HEK293 (cell line): ENCODE measurements at regions not wholly inside any gene's neighbourhood (a gene's known extent, or its start where the extent isn't known, plus 50 kb on each side); places are given as distances from the start of the nearest gene placed in this dataset.

Source experiments
- CTCF ChIA-PET: fragments of 350-600 bp; formaldehyde crosslinking; extraction: SDS; loops from one replicate; lab custom pipeline; 2021; ENCODE audit warnings: antibody characterized with exemption; lab: Yijun Ruan, JAX
- POLR2A ChIA-PET: fragments of 300-600 bp; formaldehyde crosslinking; extraction: SDS; loops from one replicate; lab custom pipeline; 2020; ENCODE audit warnings: antibody characterized with exemption, inconsistent platforms; lab: Yijun Ruan, JAX
- H3K27ac ChIP-seq: fragments of 200-500 bp; sonication (Bioruptor generic); 2 replicates; pipeline ENCODE4 v1.5.1; 2014; ENCODE audit warnings: low read depth, low read length, control low read depth, inconsistent platforms; ENCODE audit errors: extremely low read depth
- H3K36me3 ChIP-seq, 2 experiments: fragments of 200-500 bp in 1 of 2; sonication (Bioruptor generic) in 1 of 2; 1 replicate in 1 of 2; 2 replicates in 1 of 2; pipeline ENCODE4 v1.5.1; 2014 to 2017; ENCODE audit warnings: inconsistent platforms in 2 of 2, low read length in 2 of 2; ENCODE audit not compliant: control insufficient read depth in 2 of 2, insufficient read depth in 1 of 2
- H3K4me1 ChIP-seq: fragments of 200-500 bp; sonication (Bioruptor generic); 2 replicates; pipeline ENCODE4 v1.5.1; 2014; ENCODE audit warnings: mild to moderate bottlenecking, low read length, inconsistent platforms; ENCODE audit not compliant: control insufficient read depth, insufficient read depth
- H3K4me3 ChIP-seq: 2 replicates; pipeline ENCODE4 v1.5.1; 2011; ENCODE audit warnings: low read depth, mild to moderate bottlenecking, control low read depth, low read length, moderate library complexity
- H3K9me3 ChIP-seq: fragments of 200-500 bp; sonication (Bioruptor generic); 2 replicates; pipeline ENCODE4 v1.5.1; 2014; ENCODE audit warnings: low read depth, low read length, inconsistent platforms; ENCODE audit not compliant: control insufficient read depth, insufficient read depth
- RBAK ChIP-seq: fragments of 450-650 bp; formaldehyde crosslinking; IDR thresholded peaks from 2 replicates; pipeline ENCODE4 v1.5.1; 2016; ENCODE audit warnings: missing biosample characterization, missing genetic modification characterization
- SALL2 ChIP-seq: fragments of 450-650 bp; formaldehyde crosslinking; IDR thresholded peaks from 2 replicates; pipeline ENCODE4 v1.5.0; 2017; ENCODE audit warnings: missing biosample characterization, mild to moderate bottlenecking, missing genetic modification characterization, borderline replicate concordance
- SP2 ChIP-seq: fragments of 450-650 bp; formaldehyde crosslinking; IDR thresholded peaks from 2 replicates; pipeline ENCODE4 v1.5.1; 2016; ENCODE audit warnings: missing biosample characterization, missing genetic modification characterization
- ZBTB1 ChIP-seq: fragments of 450-650 bp; formaldehyde crosslinking; IDR thresholded peaks from 2 replicates; pipeline ENCODE4 v1.5.1; 2016; ENCODE audit warnings: missing biosample characterization, missing genetic modification characterization
- ZBTB7A ChIP-seq: fragments of 450-650 bp; formaldehyde crosslinking; IDR thresholded peaks from 2 replicates; pipeline ENCODE4 v1.5.1; 2016; ENCODE audit warnings: low read depth, missing biosample characterization, missing genetic modification characterization
- ZEB2 ChIP-seq: fragments of 450-650 bp; formaldehyde crosslinking; IDR thresholded peaks from 2 replicates; pipeline ENCODE4 v1.5.1; 2016; ENCODE audit warnings: missing biosample characterization, missing genetic modification characterization
- ZNF184 ChIP-seq: fragments of 450-650 bp; IDR thresholded peaks from 2 replicates; pipeline ENCODE4 v1.5.1; 2018; ENCODE audit warnings: missing biosample characterization, mild to moderate bottlenecking, missing genetic modification characterization
- ZNF248 ChIP-seq: fragments of 450-650 bp; formaldehyde crosslinking; IDR thresholded peaks from 2 replicates; pipeline ENCODE4 v1.5.1; 2017; ENCODE audit warnings: missing biosample characterization, missing genetic modification characterization
- ZNF366 ChIP-seq: fragments of 450-650 bp; formaldehyde crosslinking; conservative IDR thresholded peaks from 2 replicates; pipeline ENCODE4 v1.5.1; 2016; ENCODE audit warnings: missing biosample characterization, missing genetic modification characterization
- ZNF37A ChIP-seq: fragments of 450-650 bp; IDR thresholded peaks from 2 replicates; pipeline ENCODE4 v1.5.1; 2018; ENCODE audit warnings: missing biosample characterization, missing genetic modification characterization
- ZNF416 ChIP-seq: fragments of 450-650 bp; formaldehyde crosslinking; IDR thresholded peaks from 2 replicates; pipeline ENCODE4 v1.5.1; 2016; ENCODE audit warnings: missing biosample characterization, missing genetic modification characterization
- ZNF560 ChIP-seq: fragments of 450-650 bp; formaldehyde crosslinking; IDR thresholded peaks from 2 replicates; pipeline ENCODE4 v1.5.1; 2017; ENCODE audit warnings: missing biosample characterization, missing genetic modification characterization, borderline replicate concordance
- ZNF624 ChIP-seq: fragments of 450-650 bp; formaldehyde crosslinking; IDR thresholded peaks from 2 replicates; pipeline ENCODE4 v1.5.1; 2017; ENCODE audit warnings: missing biosample characterization, missing genetic modification characterization
- ZNF792 ChIP-seq: fragments of 450-650 bp; formaldehyde crosslinking; IDR thresholded peaks from 2 replicates; pipeline ENCODE4 v1.5.1; 2016; ENCODE audit warnings: missing biosample characterization, missing genetic modification characterization
- ZSCAN30 ChIP-seq: fragments of 450-650 bp; IDR thresholded peaks from 2 replicates; pipeline ENCODE4 v1.5.1; 2018; ENCODE audit warnings: missing biosample characterization, mild to moderate bottlenecking, missing genetic modification characterization, moderate library complexity
- TF ChIP-seq, protein P1 (sequence below): fragments of 450-650 bp; formaldehyde crosslinking; IDR thresholded peaks from 2 replicates; pipeline ENCODE4 v1.5.1; 2016; ENCODE audit warnings: missing biosample characterization, missing genetic modification characterization
- TF ChIP-seq, protein P2 (sequence below): fragments of 450-650 bp; formaldehyde crosslinking; IDR thresholded peaks from 2 replicates; pipeline ENCODE4 v1.5.1; 2016; ENCODE audit warnings: missing biosample characterization, missing genetic modification characterization
- TF ChIP-seq, protein P3 (sequence below): fragments of 450-650 bp; formaldehyde crosslinking; IDR thresholded peaks from 2 replicates; pipeline ENCODE4 v1.5.1; 2016; ENCODE audit warnings: missing biosample characterization, missing genetic modification characterization
- TF ChIP-seq, protein P4 (sequence below): fragments of 450-650 bp; IDR thresholded peaks from 2 replicates; pipeline ENCODE4 v1.5.1; 2018; ENCODE audit warnings: missing biosample characterization, missing genetic modification characterization
- TF ChIP-seq, protein P5 (sequence below): sonication (generic); formaldehyde crosslinking; IDR thresholded peaks from 2 replicates; pipeline ENCODE4 v1.8.1; 2022; ENCODE audit warnings: mild to moderate bottlenecking, moderate library complexity, missing genetic modification reagents
- TF ChIP-seq, protein P6 (sequence below): fragments of 450-650 bp; formaldehyde crosslinking; IDR thresholded peaks from 2 replicates; pipeline ENCODE4 v1.5.1; 2016; ENCODE audit warnings: missing biosample characterization, missing genetic modification characterization

DNA sequence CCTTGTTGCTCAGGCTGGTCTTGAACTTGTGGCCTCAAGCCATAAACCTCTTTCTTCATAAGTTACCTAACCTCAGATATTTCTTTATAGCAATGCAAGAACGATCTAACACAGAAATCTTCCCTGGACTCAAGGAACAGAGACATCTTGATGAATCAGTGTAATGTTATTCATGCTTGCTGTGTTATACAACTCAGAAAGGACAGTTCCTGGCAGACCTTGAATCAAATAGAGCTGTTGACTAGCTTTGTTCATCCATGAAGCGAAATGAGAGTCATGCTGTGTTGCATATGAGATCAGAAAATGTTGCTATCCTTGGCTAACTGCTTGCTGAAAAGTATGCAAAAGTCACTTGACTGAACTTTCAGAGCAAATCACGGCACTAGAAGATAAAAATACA, 72.6 kb upstream of the ARHGAP24 start:
- POLR2A ChIA-PET: no interaction called here
- no peak for TF ChIP-seq ZNF416 (tag by site-specific recombination)
- TF ChIP-seq, protein P1, sequence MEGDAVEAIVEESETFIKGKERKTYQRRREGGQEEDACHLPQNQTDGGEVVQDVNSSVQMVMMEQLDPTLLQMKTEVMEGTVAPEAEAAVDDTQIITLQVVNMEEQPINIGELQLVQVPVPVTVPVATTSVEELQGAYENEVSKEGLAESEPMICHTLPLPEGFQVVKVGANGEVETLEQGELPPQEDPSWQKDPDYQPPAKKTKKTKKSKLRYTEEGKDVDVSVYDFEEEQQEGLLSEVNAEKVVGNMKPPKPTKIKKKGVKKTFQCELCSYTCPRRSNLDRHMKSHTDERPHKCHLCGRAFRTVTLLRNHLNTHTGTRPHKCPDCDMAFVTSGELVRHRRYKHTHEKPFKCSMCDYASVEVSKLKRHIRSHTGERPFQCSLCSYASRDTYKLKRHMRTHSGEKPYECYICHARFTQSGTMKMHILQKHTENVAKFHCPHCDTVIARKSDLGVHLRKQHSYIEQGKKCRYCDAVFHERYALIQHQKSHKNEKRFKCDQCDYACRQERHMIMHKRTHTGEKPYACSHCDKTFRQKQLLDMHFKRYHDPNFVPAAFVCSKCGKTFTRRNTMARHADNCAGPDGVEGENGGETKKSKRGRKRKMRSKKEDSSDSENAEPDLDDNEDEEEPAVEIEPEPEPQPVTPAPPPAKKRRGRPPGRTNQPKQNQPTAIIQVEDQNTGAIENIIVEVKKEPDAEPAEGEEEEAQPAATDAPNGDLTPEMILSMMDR (tag by site-specific recombination): no peak
- TF ChIP-seq, protein P2, sequence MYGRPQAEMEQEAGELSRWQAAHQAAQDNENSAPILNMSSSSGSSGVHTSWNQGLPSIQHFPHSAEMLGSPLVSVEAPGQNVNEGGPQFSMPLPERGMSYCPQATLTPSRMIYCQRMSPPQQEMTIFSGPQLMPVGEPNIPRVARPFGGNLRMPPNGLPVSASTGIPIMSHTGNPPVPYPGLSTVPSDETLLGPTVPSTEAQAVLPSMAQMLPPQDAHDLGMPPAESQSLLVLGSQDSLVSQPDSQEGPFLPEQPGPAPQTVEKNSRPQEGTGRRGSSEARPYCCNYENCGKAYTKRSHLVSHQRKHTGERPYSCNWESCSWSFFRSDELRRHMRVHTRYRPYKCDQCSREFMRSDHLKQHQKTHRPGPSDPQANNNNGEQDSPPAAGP (tag by site-specific recombination): no peak
- TF ChIP-seq ZNF560: no peak
- TF ChIP-seq ZNF366 (tag by site-specific recombination): no peak
- no peak for TF ChIP-seq ZNF792 (tag by site-specific recombination)
- Histone ChIP-seq H3K4me1 (no peaks in the 10 kb centered on the region), H3K36me3 (no peaks in the 10 kb centered on the region), H3K27ac (no peak overlapping the region), H3K4me3 (no peak overlapping the region), H3K9me3 (no peaks in the 10 kb centered on the region)
- CTCF ChIA-PET: interaction anchor here (1.6 kb wide), 1 partner anchor 346 kb away, joined by 4 read pairs; no protein-coding TSS in a partner anchor

DNA sequence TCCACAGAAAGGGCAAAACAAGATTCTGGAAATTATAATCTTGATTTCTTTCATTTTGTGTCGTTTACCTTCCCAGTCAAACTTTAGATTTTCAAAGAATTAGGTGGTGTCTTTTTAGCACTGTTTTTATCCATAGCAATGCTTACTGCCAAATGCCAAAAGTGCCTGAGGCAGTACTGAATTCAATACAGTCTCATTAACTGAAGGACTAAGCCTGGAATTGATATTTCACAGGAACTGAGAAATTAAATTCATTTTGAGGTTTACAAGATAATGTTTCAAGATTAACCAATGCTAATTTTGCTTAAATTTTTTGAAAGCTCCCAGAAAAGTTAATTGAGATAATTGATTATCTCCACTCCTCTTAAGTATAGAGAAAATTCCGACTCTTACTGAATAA, 68.8 kb upstream of the ARHGAP24 start:
- TF ChIP-seq ZSCAN30 (no peak), ZNF184 (no peak), ZBTB7A (tag by site-specific recombination) (no peak), ZEB2 (no peak), RBAK (no peak), ZBTB1 (tag by site-specific recombination) (no peak), ZNF248 (no peak), SP2 (no peak), ZNF37A (no peak), ZNF624 (tag by site-specific recombination) (no peak), SALL2 (tag by site-specific recombination) (no peak)
- TF ChIP-seq, protein P3, sequence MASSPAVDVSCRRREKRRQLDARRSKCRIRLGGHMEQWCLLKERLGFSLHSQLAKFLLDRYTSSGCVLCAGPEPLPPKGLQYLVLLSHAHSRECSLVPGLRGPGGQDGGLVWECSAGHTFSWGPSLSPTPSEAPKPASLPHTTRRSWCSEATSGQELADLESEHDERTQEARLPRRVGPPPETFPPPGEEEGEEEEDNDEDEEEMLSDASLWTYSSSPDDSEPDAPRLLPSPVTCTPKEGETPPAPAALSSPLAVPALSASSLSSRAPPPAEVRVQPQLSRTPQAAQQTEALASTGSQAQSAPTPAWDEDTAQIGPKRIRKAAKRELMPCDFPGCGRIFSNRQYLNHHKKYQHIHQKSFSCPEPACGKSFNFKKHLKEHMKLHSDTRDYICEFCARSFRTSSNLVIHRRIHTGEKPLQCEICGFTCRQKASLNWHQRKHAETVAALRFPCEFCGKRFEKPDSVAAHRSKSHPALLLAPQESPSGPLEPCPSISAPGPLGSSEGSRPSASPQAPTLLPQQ (tag by site-specific recombination): no peak
- TF ChIP-seq, protein P4, sequence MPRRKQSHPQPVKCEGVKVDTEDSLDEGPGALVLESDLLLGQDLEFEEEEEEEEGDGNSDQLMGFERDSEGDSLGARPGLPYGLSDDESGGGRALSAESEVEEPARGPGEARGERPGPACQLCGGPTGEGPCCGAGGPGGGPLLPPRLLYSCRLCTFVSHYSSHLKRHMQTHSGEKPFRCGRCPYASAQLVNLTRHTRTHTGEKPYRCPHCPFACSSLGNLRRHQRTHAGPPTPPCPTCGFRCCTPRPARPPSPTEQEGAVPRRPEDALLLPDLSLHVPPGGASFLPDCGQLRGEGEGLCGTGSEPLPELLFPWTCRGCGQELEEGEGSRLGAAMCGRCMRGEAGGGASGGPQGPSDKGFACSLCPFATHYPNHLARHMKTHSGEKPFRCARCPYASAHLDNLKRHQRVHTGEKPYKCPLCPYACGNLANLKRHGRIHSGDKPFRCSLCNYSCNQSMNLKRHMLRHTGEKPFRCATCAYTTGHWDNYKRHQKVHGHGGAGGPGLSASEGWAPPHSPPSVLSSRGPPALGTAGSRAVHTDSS (tag by site-specific recombination): no peak
- TF ChIP-seq, protein P5, sequence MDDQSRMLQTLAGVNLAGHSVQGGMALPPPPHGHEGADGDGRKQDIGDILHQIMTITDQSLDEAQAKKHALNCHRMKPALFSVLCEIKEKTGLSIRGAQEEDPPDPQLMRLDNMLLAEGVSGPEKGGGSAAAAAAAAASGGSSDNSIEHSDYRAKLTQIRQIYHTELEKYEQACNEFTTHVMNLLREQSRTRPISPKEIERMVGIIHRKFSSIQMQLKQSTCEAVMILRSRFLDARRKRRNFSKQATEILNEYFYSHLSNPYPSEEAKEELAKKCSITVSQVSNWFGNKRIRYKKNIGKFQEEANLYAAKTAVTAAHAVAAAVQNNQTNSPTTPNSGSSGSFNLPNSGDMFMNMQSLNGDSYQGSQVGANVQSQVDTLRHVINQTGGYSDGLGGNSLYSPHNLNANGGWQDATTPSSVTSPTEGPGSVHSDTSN (CRISPR knock-in tag): no peak
- TF ChIP-seq, protein P6, sequence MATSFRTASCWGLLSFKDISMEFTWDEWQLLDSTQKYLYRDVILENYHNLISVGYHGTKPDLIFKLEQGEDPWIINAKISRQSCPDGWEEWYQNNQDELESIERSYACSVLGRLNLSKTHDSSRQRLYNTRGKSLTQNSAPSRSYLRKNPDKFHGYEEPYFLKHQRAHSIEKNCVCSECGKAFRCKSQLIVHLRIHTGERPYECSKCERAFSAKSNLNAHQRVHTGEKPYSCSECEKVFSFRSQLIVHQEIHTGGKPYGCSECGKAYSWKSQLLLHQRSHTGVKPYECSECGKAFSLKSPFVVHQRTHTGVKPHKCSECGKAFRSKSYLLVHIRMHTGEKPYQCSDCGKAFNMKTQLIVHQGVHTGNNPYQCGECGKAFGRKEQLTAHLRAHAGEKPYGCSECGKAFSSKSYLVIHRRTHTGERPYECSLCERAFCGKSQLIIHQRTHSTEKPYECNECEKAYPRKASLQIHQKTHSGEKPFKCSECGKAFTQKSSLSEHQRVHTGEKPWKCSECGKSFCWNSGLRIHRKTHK (tag by site-specific recombination): no peak
- Histone ChIP-seq H3K9me3 (no peaks in the 10 kb centered on the region), H3K36me3 (no peaks in the 10 kb centered on the region), H3K4me1 (no peaks in the 10 kb centered on the region), H3K4me3 (no peak overlapping the region), H3K27ac (no peak overlapping the region)
- ChIA-PET POLR2A (no interaction called here), CTCF (interaction anchor here (0.7 kb wide), 1 partner anchor 206 kb away, joined by 3 read pairs; no protein-coding TSS in a partner anchor)
